ENCODE measurements at regions not wholly inside any gene's neighbourhood (a gene's known extent, or its start where the extent isn't known, plus 50 kb on each side); places are given as distances from the start of the nearest gene placed in this dataset.

DNA sequence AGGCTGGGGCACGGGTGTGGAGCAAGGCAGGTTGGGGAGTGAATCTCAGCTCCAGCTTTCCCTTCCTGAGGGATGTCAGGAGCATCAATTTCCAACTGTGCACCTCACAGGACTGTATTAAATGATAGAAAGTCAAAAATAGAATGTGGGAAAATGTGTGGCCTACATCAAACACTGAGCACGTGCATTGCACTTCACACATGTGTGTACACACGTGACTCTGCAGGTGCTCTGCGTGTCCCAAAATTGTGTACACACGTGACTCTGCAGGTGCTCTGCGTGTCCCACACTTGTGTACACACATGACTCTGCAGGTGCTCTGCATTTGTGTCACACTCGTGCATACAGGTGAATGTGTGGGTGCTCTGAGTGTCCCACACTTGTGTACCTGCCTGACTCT, 577.2 kb upstream of the SALL3 start:
- in situ Hi-C loops (cut with HindIII; ENCODE audit: low sequenced_read_pairs): no loop called here
- TF ChIP-seq, protein P1, sequence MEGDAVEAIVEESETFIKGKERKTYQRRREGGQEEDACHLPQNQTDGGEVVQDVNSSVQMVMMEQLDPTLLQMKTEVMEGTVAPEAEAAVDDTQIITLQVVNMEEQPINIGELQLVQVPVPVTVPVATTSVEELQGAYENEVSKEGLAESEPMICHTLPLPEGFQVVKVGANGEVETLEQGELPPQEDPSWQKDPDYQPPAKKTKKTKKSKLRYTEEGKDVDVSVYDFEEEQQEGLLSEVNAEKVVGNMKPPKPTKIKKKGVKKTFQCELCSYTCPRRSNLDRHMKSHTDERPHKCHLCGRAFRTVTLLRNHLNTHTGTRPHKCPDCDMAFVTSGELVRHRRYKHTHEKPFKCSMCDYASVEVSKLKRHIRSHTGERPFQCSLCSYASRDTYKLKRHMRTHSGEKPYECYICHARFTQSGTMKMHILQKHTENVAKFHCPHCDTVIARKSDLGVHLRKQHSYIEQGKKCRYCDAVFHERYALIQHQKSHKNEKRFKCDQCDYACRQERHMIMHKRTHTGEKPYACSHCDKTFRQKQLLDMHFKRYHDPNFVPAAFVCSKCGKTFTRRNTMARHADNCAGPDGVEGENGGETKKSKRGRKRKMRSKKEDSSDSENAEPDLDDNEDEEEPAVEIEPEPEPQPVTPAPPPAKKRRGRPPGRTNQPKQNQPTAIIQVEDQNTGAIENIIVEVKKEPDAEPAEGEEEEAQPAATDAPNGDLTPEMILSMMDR (IDR thresholded peaks at IDR 0.05; ENCODE audit: low read depth, low read length): no peak

GRCh38 chr18:78402966-78403365, 576.7 kb upstream of the SALL3 start:
- DNase-seq (ENCODE audit: low read depth, low spot score): no peak
- no peak overlapping the region for H3K4me3 ChIP-seq (ENCODE audit: low read depth, low read length)
- TF ChIP-seq, protein P1 (IDR thresholded peaks at IDR 0.05; ENCODE audit: low read depth, low read length): no peak
- in situ Hi-C loops (cut with HindIII; ENCODE audit: low sequenced_read_pairs): no loop called here

More for the DNA sequence above, 577.2 kb upstream of the SALL3 start:
- DNase-seq (ENCODE audit: low read depth, low spot score): no peak
- no peak overlapping the region for H3K4me3 ChIP-seq (ENCODE audit: low read depth, low read length)

DNA sequence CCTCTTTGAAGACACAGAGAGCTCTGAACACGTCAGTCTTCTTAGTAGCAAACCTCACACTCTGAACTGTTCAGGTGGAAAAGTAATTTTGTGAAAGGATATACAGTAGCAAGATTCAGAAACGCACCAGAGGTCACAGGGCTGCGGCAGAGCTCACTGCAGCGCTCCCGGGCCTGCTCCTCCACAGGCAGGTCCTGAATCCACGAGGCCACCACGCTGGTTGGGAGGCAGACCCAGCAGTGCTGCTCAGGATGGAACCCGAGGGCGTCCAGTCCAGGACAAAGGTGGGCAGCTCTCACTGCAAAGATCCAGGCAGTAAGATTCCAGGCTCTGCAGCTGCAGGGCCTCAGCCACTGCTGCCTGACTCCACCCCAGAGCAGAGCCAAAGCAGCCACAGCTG, 576.2 kb upstream of the SALL3 start:
- in situ Hi-C loops (cut with HindIII; ENCODE audit: low sequenced_read_pairs): no loop called here
- H3K4me3 ChIP-seq (ENCODE audit: low read depth, low read length): no peak overlapping the region
- TF ChIP-seq, protein P1 (IDR thresholded peaks at IDR 0.05; ENCODE audit: low read depth, low read length): no peak
- no peak for DNase-seq (ENCODE audit: low read depth, low spot score)

- in situ Hi-C loops (cut with HindIII; ENCODE audit: low sequenced_read_pairs): no loop called here
- TF ChIP-seq, protein P1 (IDR thresholded peaks at IDR 0.05; ENCODE audit: low read depth, low read length): no peak
- H3K4me3 ChIP-seq (ENCODE audit: low read depth, low read length): no peak overlapping the region
- DNase-seq (ENCODE audit: low read depth, low spot score): no peak
These were observed 573.9 kb upstream of the SALL3 start for GRCh38 chr18:78405763-78406162.

- TF ChIP-seq, protein P1 (IDR thresholded peaks at IDR 0.05; ENCODE audit: low read depth, low read length): no peak
- no peak for DNase-seq (ENCODE audit: low read depth, low spot score)
- no peak overlapping the region for H3K4me3 ChIP-seq (ENCODE audit: low read depth, low read length)
- in situ Hi-C loops (cut with HindIII; ENCODE audit: low sequenced_read_pairs): no loop called here
These were observed 572.7 kb upstream of the SALL3 start for GRCh38 chr18:78406743-78407465.

GRCh38 chr18:78407466-78407844, 572.2 kb upstream of the SALL3 start:
- no peak for DNase-seq (ENCODE audit: low read depth, low spot score)
- in situ Hi-C loops (cut with HindIII; ENCODE audit: low sequenced_read_pairs): no loop called here
- H3K4me3 ChIP-seq (ENCODE audit: low read depth, low read length): no peak overlapping the region
- TF ChIP-seq, protein P1 (IDR thresholded peaks at IDR 0.05; ENCODE audit: low read depth, low read length): no peak

Measured in astrocyte of the spinal cord (primary cell).